WERI-Rb-1 (cell line): ENCODE measurements at regions not wholly inside any gene's neighbourhood (a gene's known extent, or its start where the extent isn't known, plus 50 kb on each side); places are given as distances from the start of the nearest gene placed in this dataset.

ENCODE experiments used
- DNase-seq: peaks from one replicate; pipeline ENCODE4 v3.0.0-alpha.2; 2020
- H3K27ac ChIP-seq: fragments of 250-450 bp; sonication (Bioruptor Pico); 2 replicates; pipeline ENCODE4 v1.5.1; 2020; ENCODE audit warnings: mild to moderate bottlenecking, moderate library complexity
- H3K27me3 ChIP-seq: fragments of 250-450 bp; sonication (Bioruptor Pico); 2 replicates; pipeline ENCODE4 v1.5.1; 2021; ENCODE audit warnings: mild to moderate bottlenecking, low read depth, moderate library complexity; ENCODE audit not compliant: insufficient read depth, severe bottlenecking
- H3K36me3 ChIP-seq: fragments of 250-450 bp; sonication (Bioruptor Pico); 2 replicates; pipeline ENCODE4 v1.5.1; 2020; ENCODE audit warnings: mild to moderate bottlenecking, moderate library complexity
- H3K4me3 ChIP-seq: 2 replicates; pipeline ENCODE4 v1.5.1; 2011; ENCODE audit warnings: low read depth, mild to moderate bottlenecking, control low read depth, low read length
- H3K9me3 ChIP-seq: fragments of 250-450 bp; sonication (Bioruptor Pico); 2 replicates; pipeline ENCODE4 v1.5.1; 2021; ENCODE audit warnings: mild to moderate bottlenecking, moderate library complexity; ENCODE audit not compliant: severe bottlenecking
- CTCF ChIP-seq: IDR thresholded peaks from 2 replicates; pipeline ENCODE4 v1.5.1; 2011; ENCODE audit warnings: low read depth, mild to moderate bottlenecking, control low read depth, inconsistent platforms, low read length

GRCh38 chr1:60998786-60999185 lies 83.6 kb upstream of the NFIA start:
- H3K27ac ChIP-seq: 0 out of 2 replicates have a peak overlapping the region, but pooled peaks have one; percentile 5
- peak; percentile 16 for DNase-seq
- no peak overlapping the region for H3K4me3 ChIP-seq

GRCh38 chr1:60994828-60995492 lies 87.4 kb upstream of the NFIA start:
- no peak for TF ChIP-seq CTCF
- Histone ChIP-seq H3K36me3 (no peaks in the 10 kb centered on the region), H3K27me3 (no peaks in the 10 kb centered on the region), H3K27ac (no peak overlapping the region), H3K9me3 (no peaks in the 10 kb centered on the region), H3K4me3 (no peak overlapping the region)
- DNase-seq: no peak

More at GRCh38 chr1:60998786-60999185, 83.6 kb upstream of the NFIA start:
- H3K36me3 ChIP-seq: no peaks in the 10 kb centered on the region
- no peak for TF ChIP-seq CTCF
- no peaks in the 10 kb centered on the region for H3K9me3 ChIP-seq
- no peaks in the 10 kb centered on the region for H3K27me3 ChIP-seq

- Histone ChIP-seq H3K27me3 (no peaks in the 10 kb centered on the region), H3K9me3 (no peaks in the 10 kb centered on the region), H3K27ac (no peak overlapping the region), H3K4me3 (no peak overlapping the region), H3K36me3 (no peaks in the 10 kb centered on the region)
- no peak for DNase-seq
- TF ChIP-seq CTCF: no peak
These were observed 88.0 kb upstream of the NFIA start for GRCh38 chr1:60994369-60994768.

GRCh38 chr1:60992165-60992564 lies 90.2 kb upstream of the NFIA start:
- H3K27ac ChIP-seq: no peak overlapping the region
- DNase-seq: no peak
- no peak for TF ChIP-seq CTCF
- no peaks in the 10 kb centered on the region for H3K9me3 ChIP-seq
- no peaks in the 10 kb centered on the region for H3K27me3 ChIP-seq
- no peak overlapping the region for H3K4me3 ChIP-seq
- no peaks in the 10 kb centered on the region for H3K36me3 ChIP-seq

- Histone ChIP-seq H3K36me3 (no peaks in the 10 kb centered on the region), H3K27me3 (no peaks in the 10 kb centered on the region), H3K27ac (peak overlapping the region; percentile 31; the same call in 1 of the 2 replicates), H3K4me3 (no peak overlapping the region), H3K9me3 (no peaks in the 10 kb centered on the region)
- DNase-seq: peak; percentile 65
- TF ChIP-seq CTCF: no peak
These were observed 91.7 kb upstream of the NFIA start for GRCh38 chr1:60990714-60991090.
